Epidermal melanocyte (primary cell): ENCODE measurements at regions not wholly inside any gene's neighbourhood (a gene's known extent, or its start where the extent isn't known, plus 50 kb on each side); places are given as distances from the start of the nearest gene placed in this dataset.

Source experiments
- DNase-seq: peaks from one replicate; pipeline ENCODE4 v3.0.0; 2011; ENCODE audit warnings: low spot score; ENCODE audit not compliant: insufficient read length

- no peak for DNase-seq
Observed at GRCh38 chr9:29928072-29928471, 2354.8 kb upstream of the C9orf72 start.

GRCh38 chr9:29939559-29939958, 2366.3 kb upstream of the C9orf72 start:
- DNase-seq: no peak

- DNase-seq: no peak
Observed at GRCh38 chr9:29945012-29945411, 2371.7 kb upstream of the C9orf72 start.

- DNase-seq: no peak
Observed at GRCh38 chr9:29958469-29958868, 2385.2 kb upstream of the C9orf72 start.

DNA sequence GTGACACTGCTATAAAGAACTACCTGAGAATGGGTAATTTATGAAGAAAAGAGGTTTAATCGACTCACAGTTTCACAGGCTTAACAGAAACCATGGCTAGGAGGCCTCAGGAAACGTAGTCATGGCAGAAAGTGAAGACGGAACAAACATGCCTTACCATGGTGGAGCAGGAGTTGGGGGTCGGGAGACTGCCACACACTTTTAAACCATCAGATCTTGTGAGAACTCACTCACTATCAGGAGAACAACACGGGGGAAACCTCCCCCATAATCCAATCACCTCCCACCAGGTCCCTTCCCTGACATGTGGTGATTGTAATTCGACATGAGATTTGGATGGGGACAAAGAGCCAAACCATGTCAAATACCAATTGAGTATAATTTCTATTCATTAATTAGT, 2392.6 kb upstream of the C9orf72 start:
- DNase-seq: no peak

GRCh38 chr9:29966247-29966646, 2393.0 kb upstream of the C9orf72 start:
- no peak for DNase-seq

DNA sequence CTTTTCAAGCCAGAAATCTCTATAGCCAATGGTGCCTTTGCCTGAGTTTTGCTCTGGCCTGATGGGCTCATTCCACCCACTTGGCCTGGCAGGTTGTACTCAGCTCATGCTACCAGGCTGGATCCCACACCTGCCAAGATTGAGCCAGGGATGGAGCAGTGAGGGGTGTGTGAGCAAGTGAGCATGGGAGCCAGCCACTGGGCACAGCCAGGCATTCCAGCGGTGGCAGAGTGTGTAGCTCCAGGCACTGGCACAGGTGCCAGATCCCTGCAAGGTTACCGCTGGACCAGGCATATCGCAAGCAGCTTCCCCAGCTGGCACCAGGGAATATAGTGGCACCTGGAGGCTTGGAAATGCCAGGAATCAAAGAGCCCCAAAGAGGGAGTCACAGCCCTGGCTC, 2395.6 kb upstream of the C9orf72 start:
- DNase-seq: no peak

DNA sequence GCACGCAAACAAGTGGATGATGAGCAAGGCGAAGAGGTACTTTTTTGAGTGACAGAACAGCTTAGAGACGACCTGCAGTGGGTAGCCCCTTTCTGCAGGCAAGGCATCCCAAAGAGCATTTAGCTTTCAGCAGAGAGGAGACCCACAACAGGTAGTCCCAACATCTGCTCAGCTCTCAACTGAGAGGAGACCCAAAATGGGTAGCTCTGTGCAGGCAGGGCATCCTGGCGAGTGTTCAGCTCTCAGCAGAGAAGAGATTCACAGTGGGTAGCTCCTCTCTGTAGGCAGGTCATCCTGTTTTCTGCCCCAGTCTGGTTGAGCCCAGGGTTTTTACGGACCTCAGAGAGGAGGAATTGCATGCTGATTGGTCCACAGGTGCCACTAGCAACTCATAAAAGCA, 2396.1 kb upstream of the C9orf72 start:
- DNase-seq: no peak

DNA sequence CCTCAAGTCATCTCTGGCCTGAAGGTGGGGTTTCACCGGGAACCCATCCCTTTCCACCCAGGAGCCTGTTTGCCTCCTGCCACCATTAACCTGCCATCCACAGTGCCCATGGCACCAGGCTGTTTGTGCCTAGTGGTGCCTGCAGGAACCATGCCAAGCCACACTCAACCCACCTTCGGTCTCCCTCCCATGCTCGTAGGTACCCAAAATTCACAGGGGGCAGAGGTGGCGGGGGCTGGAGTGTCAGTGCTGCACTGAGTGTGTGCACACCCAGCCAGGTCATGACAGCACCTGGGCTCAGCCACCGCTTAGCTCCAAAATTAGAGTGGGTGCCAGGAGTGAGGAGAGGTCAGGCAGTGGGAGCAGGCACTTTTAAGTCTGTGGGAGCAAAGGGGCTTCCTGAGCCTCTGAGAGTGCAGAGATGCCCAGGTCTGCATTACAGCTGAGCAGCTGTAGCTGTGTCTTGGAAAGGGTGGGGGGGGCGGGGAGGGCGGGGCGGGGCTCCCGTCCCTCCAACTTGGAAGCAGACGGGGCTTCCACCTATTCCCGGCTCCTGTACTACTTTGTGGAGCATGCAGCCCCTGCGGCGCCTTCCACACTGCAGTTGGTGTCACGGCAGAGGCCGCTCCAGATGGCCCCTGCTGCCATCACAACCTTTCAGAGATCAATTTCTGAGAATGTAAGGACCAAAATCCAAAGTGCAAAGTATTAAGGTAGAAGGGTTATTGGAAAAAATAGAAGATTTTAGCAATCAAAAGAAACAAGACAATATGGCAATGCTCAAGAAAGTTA, 2396.8 kb upstream of the C9orf72 start:
- DNase-seq: no peak

GRCh38 chr9:29974197-29974596, 2400.9 kb upstream of the C9orf72 start:
- no peak for DNase-seq

GRCh38 chr9:29976981-29977380, 2403.7 kb upstream of the C9orf72 start:
- DNase-seq: no peak

DNA sequence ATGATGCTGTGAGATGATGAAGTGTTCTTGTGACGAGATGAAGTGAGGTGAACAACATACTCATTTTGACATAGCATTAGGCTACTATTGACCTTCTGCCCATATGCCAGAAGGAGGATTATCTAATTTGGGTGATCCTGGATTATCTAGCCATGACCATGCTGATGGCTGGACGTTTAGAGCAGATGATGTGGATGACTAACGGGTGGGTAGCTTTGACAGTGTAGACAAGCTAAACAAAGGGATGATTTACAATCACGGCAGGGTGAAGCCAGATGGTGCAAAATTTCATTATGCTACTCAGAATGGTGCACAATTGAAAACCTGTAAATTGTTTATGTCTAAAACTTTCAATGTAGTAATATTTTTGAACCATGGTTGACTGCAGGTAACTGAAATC, 2403.4 kb upstream of the ACO1 start:
- DNase-seq: no peak

GRCh38 chr9:29999645-30000044, 2384.8 kb upstream of the ACO1 start:
- DNase-seq: no peak

DNA sequence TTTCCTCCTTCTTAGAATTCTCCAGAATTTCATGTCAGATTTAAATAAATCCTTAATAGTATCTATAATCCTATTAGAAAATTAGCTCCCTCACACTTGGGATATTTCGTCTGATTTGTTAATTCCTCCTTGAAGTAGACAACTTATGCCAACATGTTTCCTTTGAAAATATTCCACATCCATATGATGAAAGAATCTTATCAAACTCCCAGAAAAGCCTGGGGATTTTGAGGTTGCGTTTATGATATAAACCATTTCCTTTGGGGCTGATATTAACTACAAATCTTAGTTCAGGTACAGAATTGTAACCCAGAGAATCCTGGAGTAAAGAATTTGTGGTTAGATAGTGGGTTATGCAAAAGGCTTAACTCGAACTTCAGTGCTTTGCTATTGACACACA, 2373.8 kb upstream of the ACO1 start:
- no peak for DNase-seq

GRCh38 chr9:30012622-30013021, 2371.8 kb upstream of the ACO1 start:
- no peak for DNase-seq

GRCh38 chr9:30015073-30015472, 2369.4 kb upstream of the ACO1 start:
- DNase-seq: no peak

- DNase-seq: no peak
Observed at GRCh38 chr9:30020161-30020560, 2364.3 kb upstream of the ACO1 start.

- no peak for DNase-seq
Observed at GRCh38 chr9:30035761-30036160, 2348.7 kb upstream of the ACO1 start.

GRCh38 chr9:30036558-30036957, 2347.9 kb upstream of the ACO1 start:
- DNase-seq: no peak

GRCh38 chr9:30039712-30040111, 2344.7 kb upstream of the ACO1 start:
- no peak for DNase-seq

DNA sequence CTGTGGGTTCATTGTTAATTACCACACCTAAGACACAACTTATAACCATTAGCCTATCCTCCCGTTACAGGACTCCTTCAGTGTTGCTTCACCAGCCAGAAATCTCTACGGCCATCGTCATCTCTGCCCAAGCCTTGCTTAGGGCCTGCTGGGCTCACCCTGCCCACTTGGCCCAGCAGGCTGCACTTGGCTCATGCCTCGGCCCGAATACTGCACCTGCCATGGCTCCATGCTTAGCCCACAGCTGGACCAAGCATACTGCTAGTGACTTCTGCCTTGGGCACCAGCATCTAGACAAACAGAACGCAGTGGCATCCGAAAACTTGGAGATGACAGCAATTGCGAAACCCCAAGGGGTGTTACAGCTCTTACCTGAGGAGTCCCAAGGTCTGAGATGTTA, 2336.0 kb upstream of the ACO1 start:
- DNase-seq: no peak

- DNase-seq: no peak
Observed at GRCh38 chr9:30058463-30058862, 2326.0 kb upstream of the ACO1 start.

DNA sequence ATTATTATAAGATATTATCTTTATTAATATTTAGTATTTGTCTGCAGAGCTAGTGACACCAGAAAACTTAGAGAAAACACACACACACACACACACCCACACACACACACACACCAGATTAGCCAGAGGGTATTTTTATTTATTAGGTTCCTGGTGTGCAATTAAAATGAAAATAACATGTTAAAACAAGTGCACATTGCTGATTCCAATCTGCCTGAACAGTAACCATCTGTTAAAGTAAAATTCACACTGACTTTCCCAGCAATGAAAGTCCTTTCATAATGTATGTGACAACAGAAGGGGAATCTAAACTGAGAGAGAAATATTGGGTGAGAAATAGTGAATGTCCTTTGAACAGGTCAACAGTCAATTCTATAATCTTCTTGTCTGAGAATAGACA, 2323.5 kb upstream of the ACO1 start:
- no peak for DNase-seq

DNA sequence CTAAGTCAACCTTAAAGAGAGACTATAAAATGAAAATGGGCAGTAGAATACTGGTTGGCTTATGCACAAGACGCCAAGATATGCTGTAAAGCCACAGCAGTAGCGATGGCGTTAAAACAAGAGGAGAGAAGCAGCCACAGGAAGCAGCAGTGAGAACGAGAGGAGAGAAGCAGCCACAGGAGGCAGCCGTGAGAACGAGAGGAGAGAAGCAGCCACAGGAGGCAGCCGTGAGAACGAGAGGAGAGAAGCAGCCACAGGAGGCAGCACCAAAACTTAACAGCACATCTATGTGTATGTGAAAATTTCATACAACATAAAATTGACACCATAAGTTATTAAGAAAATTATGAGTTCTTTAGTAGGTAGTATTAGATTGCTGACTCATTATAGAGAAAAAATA, 2318.6 kb upstream of the ACO1 start:
- no peak for DNase-seq
